NCI-H446 (cell line): ENCODE measurements at regions not wholly inside any gene's neighbourhood (a gene's known extent, or its start where the extent isn't known, plus 50 kb on each side); places are given as distances from the start of the nearest gene placed in this dataset.
"Not testable (repeated sequence)": the region's sequence is repeated elsewhere in the genome, so short reads cannot be mapped to it uniquely, and the experiment has no call there.

ENCODE experiments used
- DNase-seq, 2 experiments: peaks; one replicate each; lab custom pipeline; 2025; lab: John Stamatoyannopoulos, UW

DNA sequence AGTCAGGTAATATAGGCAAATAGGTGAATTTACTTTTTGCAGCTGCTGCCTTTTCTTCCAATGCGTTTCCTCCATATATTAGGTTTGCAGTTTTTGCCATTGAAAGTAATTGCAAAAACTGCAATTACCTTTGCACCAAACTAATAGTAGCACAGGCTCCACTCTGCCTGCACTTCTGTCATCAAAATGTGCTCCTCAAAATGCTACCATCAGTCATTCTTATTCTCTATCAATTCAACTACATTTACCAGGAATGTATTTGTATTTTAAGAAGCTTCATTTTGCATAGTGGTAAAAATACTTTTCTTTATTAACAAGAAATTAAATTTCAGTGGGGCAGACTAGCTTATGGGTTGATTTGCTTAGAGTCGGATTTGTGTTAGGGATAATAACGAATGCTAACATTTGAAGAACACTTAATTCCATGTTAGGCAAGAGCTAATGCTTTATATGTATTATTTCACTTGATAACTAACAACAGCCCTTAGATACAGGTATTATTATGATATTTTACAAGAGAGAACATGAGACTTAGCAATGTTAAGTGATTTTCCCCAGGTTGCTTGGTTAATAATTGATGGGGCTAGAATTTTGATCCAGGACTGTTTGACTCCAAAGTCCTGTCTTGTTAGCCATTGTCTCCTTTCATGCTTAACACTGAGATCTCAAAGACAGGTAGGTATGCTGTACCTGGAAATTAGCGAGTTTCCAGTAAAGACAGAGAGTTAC lies 300.4 kb downstream of the MAN2A1 start:
- no peak for DNase-seq

DNA sequence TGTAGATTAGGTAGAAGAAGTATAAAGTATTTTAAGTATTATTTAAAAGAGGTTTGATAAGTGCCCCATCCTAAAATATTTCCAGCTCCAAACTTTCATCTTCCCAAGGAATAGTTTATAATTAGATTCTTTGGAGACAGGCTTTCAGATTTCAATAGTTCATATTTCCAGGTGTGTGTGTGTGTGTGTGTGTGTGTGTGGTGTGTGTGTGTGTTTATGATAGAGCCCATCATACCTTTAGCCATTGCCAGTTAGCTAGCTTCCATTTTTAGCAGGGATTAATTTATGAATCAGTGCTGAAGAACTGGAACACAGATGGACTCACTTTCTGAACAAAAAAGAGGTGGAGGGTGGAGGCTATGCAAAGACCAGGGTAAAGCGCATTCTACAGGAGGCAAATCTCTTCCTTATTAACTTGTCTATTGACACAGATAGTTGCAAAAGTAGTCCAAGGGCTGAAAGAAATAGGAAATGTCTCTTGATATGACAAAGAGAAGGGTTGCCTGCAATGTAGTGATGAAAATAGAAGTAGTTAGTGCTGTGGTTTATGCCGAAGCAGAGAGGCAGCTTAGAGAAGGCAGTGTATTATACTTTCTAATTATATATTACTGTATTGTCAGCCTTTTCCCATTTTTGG lies 301.1 kb downstream of the MAN2A1 start:
- no peak for DNase-seq

DNA sequence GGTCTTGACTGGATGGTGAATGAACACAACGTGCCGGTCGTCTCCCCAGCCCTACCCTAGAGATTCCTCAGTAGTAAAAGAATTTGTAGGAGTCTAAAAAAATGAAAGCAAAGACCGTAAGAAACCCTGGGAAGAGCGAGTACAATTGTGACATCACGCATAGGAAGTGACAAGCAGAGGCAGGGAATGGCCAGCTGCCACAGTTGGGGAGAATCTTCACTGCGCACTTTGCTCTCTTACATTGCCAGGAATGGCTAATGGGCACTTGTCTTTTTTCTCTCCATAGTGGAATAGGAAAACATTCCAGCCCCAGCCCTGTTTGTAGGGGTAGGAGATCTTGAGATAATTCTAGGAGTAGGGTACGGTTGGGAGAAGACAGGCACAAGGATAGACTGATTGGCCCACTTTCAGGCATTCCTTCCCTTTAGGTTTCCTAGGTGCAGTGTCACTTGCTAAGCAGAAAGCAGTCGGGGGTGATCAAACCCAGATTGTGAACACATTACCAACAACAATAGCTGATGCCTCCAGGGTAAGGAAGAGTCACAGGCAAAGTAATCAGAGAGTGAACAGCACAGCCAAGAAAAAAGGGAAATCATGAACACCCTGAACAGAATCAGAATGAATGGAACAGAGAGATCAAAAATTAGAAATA lies 302.7 kb downstream of the MAN2A1 start:
- no peak for DNase-seq

DNA sequence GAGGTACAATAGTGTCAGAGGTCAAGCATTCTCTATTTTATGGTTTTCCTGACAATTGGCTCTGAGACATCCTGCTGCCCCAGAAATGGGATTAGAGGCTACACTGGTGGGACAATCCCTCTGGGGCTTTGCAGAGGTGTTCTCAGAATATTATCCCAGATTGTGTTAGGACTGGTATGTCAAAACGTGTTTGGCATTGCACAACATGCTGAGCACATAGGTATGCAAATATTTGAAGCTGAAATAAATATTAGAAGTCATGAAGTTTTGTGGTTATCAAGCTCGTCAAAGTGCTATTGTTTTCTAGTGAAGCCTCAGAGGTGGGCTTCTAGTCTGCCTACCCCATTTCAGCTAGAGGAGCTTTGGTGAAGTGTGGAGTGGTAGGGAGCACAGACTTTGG lies 304.4 kb downstream of the MAN2A1 start:
- DNase-seq, result no peak

DNA sequence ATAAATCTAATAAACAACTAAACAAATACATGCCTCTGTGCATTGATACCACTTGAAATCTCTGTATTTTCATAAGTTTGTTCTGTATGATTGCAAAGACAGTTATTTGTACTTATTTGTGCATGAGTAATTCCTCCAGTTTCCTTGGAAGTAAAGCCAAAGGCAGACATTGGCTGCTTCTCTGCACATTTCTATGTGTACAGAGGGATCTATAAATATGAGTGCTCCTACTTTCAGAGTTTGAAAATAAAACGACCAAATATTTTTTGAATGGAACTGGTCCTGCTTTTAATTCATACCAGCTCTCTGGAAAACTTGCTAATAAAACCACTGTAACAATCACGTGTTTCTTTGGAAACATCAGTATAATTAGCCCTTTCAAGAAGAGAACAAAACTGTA lies 306.5 kb downstream of the MAN2A1 start:
- no peak for DNase-seq

DNA sequence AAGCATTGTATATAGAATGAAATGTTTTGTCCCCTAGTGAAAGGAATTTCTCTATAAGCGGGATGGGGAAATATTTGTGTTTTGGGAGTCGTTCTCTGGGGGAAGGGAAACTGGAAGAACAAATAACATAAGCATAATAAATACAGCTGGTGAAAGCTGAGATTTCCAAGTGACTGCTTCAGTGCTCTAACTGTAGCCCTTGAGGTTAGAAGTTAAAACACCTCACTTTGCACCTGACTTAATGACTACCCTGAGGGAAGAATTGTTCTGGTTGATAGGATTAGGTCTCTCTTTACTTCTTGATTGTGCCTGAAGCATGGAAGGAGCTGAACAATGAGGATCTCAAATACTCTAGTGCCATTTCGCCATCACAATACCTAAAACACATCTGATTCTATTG lies 307.4 kb downstream of the MAN2A1 start:
- no peak for DNase-seq

DNA sequence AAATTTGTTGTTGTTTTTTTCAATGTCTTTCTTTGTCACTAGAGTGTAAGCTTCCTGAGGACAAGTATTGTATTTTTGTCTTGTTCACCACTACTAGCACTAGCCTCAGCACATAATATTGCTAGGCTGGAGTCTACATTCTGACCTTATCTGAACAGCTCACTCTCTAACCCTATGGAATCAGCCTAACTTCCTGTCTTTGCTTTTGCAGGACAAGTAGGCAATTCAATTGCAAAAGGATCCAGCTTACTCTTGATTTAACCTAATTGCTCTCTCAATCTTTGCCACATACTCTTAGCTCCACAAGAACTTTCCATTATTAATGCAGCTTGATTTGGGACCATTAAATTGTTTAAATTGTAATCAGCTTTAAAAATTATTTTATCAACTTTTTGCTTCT lies 308.5 kb downstream of the MAN2A1 start:
- no peak for DNase-seq

DNA sequence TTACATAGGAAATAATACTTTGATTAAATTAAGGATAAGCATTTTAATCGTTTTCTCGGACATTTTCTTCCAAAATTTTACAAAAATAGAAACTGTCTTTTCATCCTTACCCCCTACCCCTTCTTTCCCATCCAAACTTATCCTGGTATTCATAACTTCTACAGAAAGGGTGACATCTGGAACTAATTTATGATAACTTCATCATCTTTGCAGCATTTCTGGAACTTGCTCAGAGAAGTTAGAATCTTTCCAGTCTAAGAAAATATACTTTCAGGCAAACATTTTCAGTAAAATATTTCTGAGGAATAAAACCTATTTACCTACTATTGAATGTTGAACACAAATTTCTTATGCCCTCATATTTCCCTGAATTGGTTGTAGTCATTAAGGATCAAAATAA lies 309.0 kb downstream of the MAN2A1 start:
- DNase-seq, result no peak

DNA sequence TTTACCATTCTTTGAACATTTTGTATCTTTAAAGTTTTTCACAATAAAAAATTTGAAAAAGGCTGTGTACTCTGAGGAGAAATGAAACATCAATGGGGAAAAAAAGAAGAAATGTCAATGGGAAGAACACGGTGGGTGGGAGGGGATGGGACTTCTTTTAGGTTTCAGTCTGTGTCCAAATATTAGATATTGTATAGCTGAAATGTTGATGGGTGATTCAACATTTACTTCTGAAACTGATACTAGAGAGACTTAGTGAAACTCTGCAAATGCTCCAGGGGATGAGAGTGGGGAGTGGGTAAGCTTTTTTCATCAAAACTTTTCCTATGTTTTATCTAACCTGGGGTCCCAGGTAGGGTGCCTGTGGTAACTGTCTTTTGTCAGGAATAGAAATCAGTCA lies 311.9 kb downstream of the MAN2A1 start:
- no peak for DNase-seq

DNA sequence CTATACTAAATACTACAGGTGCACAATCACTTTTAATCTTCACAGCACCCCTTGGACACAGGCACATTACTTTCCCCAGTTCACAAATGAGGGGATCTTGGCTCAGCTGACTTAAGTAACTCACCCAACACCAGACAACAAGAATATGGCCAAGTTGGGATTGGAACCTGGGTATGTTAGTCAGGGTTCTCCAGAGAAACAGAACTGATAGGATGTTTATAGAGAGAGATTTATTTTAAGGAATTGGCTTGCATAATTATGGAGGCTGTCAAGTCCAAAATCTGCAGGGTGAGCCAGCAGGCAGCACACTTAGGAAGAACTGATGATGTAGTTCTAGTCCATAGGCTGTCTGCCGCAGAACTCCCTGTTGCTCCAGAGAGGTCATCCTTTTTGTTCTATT lies 312.9 kb downstream of the MAN2A1 start:
- no peak for DNase-seq

DNA sequence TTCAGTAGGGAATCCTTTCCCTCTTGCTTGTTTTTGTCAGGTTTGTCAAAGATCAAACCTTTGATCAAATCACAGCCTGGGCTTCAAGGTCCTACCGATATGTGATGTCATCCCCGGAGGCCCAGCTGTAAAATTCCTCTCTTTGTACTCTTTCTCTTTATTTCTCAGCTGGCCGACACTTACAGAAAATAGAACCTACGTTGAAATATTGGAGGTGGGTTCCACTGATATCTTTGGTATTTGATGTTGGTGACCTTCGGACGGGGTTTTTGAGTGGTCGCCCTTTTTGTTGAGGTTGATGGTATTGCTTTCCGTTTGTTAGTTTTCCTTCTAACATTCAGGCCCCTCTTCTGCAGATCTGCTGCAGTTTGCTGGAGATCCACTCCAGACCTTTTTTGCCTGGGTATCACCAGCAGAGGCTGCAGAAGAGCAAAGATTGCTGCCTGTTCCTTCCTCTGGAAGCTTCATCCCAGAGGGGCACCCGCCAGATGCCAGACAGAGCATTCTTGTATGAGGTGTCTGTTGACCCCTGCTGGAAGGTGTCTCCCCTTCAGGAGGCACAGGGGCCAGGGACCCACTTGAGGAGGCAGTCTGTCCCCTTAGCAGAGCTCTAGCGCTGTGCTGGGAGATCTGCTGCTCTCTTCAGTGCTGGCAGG lies 316.3 kb downstream of the MAN2A1 start:
- not testable (repeated sequence) for DNase-seq

DNA sequence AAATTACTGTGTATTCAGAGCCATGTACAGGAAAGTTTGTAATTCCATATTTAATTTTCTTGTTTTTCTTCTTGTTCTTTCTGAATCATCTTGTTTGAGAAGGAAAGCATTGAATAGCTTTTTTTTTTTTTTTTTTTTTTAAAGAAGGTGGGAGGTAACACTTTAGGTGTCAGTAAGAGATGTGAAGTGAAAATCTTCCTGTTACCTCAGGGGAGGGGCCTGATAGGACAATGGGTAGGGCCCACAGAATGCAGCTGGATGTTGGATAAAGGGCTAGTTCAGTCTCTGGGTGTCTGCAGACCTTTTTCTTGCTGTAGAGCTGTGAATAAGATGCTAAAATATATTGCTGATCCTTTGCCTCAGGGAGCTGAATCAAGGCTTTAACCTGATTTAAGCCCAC lies 317.4 kb downstream of the MAN2A1 start:
- no peak for DNase-seq

DNA sequence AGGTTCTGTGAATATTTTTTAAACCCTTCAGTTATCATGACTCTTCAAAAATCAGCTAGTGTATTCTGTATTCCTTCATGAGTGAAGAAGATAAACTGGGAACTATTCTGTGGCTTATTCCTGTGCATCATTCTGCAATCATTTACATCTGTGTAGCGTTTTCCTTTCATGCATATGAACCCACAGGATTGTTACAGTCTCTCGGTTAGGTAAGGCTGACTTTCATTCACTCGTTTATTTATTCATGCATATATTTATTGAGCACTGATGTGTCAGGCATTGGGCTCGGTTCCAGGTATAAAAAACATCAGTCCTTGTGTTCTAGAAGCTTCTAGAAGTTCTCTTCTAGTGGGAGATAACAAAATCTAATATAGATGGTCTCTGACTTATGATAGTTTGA lies 318.4 kb downstream of the MAN2A1 start:
- no peak for DNase-seq

DNA sequence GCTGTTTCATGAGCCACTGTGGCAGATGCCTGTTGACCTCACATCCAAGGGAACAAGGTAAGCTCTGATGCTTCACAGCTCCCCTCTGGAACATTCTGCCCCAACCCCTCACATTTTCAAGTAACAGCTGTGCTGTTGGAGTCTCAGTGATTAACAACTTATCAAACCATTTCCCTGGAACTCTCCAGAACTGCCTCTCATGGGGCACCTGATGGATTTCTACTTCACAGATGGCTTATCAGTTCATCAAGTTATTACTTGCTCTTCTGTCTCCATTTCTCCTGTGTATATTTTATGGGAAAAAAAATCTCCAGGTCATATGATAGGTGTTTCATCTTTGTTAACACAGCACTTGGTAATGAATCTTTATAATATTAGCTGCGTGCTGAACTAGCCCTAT lies 322.4 kb downstream of the MAN2A1 start:
- no peak for DNase-seq

DNA sequence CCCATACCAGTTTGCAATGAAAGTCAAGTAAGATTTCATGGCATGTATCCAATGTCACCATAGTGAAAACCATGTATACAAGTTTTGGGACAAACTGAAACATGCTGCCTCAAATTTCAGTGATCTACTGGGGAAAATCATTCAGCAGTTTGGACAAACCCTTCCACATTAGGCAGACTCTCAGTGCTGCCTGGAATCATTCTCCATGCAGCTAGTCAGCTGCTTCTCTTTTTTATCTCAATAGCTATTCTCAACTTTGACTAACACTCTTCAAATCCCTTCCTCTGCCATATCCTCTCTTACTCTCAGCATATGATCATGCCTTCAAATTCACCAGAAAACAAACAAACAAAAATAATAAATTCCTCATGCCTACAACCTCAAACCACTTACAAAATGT lies 323.3 kb downstream of the MAN2A1 start:
- no peak for DNase-seq

DNA sequence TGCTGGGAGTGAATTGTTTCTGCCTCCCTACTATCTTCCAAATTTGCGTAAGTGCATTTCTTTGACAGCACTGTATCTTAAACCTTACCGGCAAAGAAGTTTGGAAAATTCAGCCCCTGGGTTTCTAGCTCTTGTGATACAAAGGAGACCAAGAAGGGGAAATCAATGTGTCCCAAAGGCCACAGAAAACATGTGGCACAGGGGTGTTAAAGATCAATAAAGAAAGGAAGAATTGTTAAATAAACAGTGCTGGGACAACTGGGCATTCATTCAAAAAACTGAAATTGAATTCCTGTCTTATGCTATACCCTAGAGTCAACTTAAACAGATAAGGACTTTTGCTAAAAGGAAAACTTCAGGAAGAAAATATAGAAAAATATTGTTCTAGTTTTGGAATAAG lies 328.1 kb downstream of the MAN2A1 start:
- DNase-seq, result no peak

DNA sequence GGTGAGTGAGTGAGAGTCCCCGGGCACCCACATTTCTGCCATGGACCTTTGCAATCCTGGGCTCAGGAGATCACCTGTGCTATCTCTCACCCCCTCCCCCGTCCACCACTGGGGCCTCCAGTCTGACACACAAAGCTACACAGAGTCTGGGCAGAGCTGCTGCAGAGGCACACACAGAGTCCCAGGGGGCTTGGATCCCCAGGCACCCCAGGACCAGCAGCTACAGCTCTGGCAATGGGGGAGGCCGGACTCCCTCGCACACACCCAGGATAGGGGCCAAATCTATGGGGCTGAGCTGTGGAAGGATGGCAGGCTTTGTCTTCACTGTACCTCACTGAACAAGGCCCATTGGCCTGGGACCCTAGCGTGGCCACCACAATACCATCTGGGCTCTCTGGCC lies 328.8 kb downstream of the MAN2A1 start:
- no peak for DNase-seq

DNA sequence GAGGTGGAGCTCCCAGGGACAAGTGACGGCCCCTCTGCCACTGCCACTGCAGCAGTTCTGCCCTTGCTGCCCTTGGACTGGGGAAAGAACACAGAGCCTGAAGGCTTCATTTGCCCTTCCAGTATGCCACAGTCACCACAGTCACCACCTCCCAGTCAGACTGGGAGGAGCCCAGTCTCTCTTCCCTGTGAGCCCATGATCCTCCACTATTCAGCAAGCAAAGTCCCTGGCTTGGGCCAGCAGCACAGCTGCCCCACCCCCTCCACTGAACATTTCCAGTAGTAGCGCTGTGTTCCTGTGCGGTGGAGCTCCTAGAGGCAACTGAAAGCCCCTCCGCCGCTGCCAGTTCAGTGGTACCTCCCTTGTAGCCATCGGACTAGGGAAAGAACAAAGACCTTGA lies 329.4 kb downstream of the MAN2A1 start:
- no peak for DNase-seq

DNA sequence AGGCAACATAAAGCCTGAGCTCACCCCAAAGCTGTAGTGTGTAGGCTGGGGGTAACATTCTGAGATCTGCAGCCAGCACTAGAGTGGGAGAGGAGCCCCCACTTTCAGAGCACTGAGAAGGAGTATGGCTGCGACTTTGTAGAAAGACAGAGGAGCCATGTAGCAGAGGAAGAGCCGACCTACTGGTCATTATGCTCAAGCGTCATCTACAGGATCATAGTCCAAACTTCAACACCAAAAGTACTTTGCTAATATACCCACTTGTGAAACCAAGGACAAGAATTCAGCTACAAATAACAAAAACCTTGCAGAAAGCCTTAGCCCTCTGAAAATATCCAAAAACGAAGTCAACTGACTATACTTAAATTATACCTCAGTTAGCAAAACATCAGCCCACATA lies 330.1 kb downstream of the MAN2A1 start:
- no peak for DNase-seq

DNA sequence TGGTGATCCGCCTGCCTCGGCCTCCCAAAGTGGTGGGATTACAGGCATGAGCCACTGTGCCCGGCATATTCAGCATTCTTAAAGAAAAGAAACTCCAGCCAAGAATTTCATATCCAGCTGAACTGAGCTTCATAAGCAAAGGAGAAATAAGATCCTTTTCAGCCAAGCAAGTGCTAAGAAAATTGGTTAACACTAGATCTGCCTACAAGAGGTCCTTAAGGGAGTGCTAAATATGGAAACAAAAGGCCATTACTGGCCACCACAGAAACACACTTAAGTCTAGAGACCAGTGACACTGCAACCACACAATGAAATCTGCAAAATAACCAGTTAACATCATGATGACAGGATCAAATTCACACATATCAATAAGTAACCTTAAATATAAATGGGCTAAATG lies 331.5 kb downstream of the MAN2A1 start:
- DNase-seq, result no peak

DNA sequence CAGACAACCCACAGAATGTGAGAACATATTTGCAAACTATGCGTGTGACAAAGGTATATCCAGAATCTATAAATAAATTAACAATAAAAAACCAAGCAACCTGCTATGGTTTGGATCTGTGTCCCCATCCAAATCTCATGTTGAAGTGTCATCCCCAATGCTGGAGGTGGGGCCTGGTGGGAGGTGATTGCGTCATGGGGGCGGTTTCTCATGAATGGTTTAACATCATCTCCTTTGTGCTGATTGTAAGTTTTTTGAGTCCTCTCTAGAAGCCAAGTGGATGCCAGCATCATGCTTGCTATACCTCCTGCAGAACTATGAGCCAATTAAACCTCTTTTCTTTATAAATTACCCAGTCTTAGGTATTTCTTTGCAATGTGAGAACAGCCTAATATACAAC lies 335.4 kb downstream of the MAN2A1 start:
- no peak for DNase-seq

DNA sequence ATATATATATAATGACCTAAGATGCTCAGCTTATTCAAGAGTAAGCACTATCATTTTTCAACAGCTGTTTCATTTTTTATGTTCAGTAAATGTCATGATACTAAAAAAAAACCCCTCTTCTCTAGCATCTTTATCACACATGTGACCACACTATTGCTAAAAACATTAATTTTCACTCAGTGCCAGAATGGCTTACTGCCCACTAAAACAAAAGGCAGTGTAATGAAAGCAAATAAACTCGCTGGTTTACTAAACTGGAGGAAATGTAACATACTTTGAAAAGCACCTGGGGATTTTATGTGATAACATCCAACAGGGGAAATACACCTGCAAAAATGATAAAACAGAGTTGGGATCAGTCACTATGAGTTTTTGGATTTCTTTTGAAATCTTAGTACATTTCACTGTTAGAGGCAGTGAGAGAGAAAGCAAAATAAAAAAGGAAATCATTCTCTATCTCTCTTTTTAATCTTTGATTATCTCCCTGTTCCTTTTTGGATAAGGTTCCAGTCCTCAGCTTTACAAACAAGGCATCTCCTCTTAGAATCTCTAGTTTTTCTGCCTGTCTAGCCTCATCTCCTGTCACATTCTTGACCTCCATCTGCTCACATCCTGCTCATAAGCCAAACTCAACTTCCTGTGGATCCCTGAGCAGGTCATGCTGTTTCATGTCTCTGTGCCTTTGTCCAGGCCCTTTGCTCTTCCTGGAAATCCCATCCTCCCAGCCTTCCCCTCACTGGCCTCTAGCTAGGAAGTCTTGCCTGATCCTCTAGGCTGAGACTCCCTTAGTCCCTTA lies 338.0 kb downstream of the MAN2A1 start:
- DNase-seq, result no peak
